ENCODE measurements at regions not wholly inside any gene's neighbourhood (a gene's known extent, or its start where the extent isn't known, plus 50 kb on each side); places are given as distances from the start of the nearest gene placed in this dataset.
"Not testable (repeated sequence)": the region's sequence is repeated elsewhere in the genome, so short reads cannot be mapped to it uniquely, and the experiment has no call there.

- DNase-seq: not testable (repeated sequence)
Measured at GRCh38 chr17:15864061-15864460, 80.9 kb upstream of the ADORA2B start.

DNA sequence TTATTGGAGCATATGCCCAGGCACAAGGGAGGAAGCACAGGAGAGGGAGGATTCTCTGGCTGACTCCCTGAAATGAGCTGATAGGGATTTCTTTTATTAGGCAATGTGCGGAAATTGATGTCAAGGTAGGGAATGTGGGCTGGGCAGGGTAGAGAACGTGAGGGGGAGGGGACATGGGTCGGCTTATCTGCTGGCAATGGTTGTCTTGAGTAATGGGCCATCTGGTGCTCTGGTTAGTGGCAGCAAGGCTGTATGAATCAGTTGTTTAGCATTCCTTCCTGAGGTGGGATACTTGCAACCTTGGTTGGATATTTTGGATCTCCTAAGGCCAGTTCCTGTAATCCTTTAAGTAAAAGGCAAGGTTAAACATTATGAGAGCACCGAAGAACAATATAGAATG is 80.5 kb upstream of the ADORA2B start:
- DNase-seq: not testable (repeated sequence)

- not testable (repeated sequence) for DNase-seq
Measured at GRCh38 chr17:15866015-15866414, 78.9 kb upstream of the ADORA2B start.

DNA sequence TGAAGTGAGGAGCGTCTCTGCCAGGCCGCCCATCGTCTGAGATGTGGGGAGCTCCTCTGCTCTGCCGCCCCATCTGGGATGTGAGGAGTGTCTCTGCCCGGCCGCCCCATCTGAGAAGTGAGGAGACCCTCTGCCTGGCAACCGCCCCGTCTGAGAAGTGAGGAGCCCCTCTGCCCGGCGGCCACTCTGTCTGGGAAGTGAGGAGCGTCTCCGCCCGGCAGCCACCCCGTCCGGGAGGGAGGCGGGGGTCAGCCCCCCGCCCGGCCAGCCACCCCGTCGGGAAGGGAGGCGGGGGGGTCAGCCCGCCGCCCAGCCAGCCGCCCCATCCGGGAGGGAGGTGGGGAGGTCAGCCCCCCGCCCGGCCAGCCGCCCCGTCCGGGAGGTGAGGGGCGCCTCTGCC is 77.6 kb upstream of the ADORA2B start:
- DNase-seq: not testable (repeated sequence)

- not testable (repeated sequence) for DNase-seq
Measured at GRCh38 chr17:15869868-15870267, 75.1 kb upstream of the ADORA2B start.

DNA sequence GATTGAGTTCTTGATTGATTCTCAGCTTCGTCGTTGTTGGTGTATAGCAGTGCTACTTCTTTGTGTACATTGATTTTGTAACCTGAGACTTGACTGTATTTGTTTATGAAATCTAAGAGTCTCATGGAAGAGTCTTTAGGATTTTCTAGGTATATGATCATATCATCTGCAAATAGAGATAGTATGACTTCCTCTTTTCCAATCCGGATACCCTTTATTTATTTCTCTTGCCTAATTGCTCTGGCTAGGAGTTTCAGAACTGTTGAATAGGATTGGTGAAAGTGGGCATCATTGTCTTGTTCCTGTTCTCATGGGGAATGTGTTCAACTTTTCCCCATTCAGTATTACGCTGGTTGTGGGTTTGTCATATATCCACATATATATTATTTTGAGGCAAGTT is 72.3 kb upstream of the ADORA2B start:
- not testable (repeated sequence) for DNase-seq

GRCh38 chr17:15877882-15878500 is 66.9 kb upstream of the ADORA2B start:
- DNase-seq: not testable (repeated sequence)

- DNase-seq: no peak
Measured at GRCh38 chr17:15882058-15882720, 62.7 kb upstream of the ADORA2B start.

GRCh38 chr17:15882777-15883176 is 62.2 kb upstream of the ADORA2B start:
- DNase-seq: no peak

DNA sequence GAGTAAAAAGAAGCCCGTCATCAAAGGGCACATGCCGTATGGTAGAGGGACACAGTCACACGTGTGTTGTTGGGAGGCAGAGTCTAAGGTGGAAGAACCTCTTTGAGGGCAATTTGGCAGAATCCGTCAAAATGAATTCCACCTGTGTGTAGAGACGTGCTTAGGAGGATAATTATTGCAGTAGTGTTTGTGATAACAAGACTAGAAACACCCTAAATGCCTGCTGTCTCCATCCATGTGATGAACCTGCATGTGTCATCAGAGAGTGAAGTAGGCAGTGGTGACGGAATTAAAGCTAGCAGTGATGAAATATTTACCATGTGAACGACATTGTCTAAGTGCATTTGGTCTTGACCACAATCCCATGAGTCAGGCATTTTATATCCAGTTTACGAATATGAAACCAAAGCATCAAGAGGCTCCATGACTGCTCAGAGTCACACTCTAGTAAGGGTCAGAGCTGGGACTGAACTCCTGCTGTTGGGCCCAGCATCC is 61.3 kb upstream of the ADORA2B start:
- DNase-seq: no peak

GRCh38 chr17:15884731-15885130 is 60.2 kb upstream of the ADORA2B start:
- DNase-seq: no peak

- DNase-seq: no peak
Measured at GRCh38 chr17:15885770-15886169, 59.2 kb upstream of the ADORA2B start.

DNA sequence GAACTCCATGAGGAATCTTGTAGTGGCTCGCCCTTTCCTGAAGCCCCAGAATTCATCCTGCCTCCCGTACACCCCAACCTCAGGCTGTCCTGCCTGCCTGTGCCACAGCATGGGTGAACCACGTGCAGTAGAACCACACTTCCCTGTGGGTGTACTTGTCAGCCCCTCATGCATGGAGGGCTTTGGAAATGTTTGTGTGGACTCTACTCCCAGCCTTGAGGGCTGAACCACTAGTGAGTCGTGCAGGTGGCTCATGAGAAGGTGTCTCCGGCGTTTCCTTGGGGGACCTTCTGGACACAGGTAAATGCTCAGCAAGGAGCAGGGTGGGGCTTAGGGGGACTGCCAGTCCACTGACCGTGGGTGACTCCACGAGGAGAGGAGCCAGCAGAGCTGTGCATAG is 58.7 kb upstream of the ADORA2B start:
- no peak for DNase-seq

DNA sequence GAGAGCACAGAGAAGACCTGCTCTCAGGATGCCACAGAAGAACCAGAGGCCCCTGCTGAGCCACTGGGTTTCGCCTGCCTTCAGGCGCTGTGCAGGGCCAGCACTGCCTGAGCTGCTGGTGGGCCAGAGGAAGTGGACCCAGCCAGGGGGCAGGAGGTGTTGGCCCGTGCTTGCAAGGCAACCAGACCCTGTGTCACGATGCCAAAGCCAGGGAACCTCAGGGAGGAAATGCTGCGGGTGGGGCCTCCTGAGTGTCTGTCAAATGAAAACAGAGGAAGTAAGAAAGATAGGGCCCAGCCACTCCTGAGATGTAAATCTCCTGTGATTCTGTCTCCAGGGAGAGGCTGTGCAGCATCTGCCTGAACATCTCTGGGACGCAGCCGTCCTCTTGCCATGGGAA is 58.1 kb upstream of the ADORA2B start:
- no peak for DNase-seq

- no peak for DNase-seq
Measured at GRCh38 chr17:15888436-15888835, 56.5 kb upstream of the ADORA2B start.

DNA sequence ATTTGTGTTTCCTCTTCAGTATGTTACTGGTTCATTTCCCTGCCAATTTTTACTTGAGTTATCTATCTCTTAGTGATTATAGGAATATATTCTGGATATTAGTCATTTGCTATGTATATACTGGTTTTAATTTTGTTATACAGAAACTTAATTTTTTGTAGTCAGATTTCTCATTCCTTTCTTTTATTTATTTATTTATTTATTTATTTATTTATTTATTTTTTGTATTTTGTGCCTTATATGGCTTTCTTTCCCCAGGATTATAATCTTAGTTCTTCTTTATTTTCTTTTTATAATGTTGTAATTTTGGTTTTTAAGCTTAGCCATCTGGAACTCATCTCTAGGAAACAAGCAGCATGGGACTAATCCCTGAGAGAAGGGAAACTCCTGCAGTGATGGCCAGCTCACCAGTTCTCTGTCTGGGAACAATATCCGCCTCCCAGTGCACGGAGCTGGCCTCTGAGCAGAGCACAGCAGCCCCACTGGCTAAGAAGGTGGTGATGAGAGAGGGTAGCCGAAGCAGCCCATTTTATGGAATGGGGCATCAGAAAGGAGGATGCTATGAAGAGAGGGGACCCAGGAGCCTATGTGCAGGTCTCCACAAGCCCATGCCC is 54.5 kb upstream of the ADORA2B start:
- no peak for DNase-seq

GRCh38 chr17:15891318-15891717 is 53.6 kb upstream of the ADORA2B start:
- no peak for DNase-seq

GRCh38 chr17:15892244-15892643 is 52.7 kb upstream of the ADORA2B start:
- DNase-seq: no peak

DNA sequence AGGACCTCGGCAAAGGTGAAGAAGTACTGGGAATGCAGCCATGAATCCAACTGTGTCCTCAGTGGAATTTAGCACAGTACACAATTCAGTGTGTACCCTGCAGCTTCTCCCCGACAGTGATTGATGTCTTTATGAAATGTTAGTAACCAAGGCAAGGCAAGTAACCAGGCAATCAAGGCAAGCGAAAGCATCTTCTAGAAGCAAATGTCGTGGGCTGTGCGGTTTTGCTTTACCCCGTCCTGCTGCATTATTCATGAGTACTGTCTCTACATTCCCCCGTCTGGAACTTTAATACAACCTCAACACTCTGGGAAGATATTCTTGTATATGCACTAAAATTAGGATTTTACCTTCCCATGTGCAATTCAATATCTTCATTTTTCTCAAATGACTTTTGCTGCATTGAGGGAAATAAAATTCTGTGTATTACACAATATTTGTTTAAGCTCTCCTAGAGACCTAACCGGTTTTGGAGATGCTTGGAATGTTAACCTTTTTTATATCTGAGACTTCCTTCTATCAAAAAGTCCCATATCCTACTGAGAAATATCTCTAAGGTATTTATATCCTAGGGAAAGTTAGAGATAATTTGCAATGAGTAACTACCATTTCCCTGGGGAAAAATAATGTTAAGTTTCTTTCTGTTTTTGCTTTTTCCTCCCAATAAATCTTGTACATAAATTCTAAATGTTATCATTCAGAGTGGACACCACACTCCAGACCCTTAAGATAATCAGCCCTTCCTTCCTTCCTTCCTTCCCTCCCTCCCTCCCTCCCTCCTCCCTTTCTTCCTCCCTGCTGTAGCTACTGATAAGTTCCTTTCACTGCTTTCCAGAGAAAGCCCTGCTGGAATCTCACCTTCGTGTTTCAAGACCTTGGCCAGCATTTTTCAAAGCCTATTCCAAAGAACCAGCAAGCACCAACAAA is 51.9 kb upstream of the ADORA2B start:
- no peak for DNase-seq

DNA sequence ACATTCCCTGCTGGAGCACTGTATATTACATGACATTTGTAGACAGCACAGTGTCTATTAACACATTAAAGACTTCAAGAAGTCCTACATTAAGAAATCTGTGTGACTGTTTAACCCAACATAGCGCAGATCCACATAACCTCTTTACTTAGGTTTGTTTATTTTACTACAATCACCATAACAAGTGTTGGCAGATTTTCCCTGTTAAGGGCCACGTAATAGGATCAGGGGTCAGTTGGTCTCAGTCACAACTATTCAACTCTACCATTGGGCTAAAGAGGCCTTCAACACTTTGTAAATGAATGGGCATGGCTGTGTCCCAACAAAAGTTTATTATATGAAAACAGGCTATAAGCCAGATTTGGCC is 51.3 kb upstream of the ADORA2B start:
- no peak for DNase-seq

DNA sequence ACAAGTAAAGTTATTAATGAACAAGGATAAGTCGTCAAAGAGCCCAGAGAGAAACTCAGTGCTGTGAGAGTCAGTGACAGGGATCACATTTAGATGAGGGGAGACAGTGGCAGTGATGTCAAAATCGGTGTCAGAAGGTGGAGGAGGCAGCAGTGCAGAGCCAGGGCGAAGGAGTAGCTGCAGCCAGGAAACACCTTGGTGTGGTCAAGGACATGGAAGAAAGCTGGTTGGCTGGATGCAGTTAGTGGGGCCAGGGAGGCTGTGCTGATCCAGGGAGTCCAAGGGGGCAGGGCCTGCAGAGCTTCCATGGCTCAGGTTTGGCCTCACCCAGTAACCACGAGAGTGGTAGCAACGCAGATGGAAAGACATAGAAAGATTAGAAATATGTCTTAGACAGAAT is 50.7 kb upstream of the ADORA2B start:
- no peak for DNase-seq

DNA sequence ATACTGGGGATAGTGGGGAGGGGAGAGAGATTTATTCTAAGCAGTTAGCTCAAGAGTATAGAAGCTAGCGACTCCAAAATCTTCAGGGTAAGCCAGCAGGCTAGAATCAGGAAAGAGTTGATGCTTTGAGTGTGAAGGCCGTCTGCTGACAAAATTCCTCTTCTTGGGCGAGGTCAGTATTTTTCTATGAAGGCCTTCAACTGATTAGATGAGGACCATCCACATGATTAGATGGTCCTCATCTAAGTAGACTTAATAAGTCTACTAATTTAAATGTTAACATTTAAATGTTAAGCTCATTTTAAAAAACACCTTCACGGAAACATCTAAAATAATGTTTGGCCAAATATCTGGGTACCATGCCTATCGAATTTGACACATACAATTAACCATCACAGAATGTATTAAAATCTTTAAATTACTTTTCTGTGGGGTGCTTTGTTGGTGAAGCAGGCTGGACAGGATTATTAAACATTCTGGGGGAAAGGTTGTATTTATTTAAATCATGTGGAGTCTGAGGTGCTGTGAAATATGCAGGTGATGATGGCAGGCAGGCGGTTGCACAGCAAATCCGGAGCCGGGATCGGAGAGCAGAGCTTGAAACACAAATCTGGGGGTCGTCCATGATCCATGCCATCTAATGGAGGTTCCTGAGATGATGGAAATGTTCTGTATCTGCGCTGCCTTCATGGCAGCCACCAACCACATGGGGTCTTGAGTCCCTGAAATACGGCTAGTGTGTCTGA is 49.8 kb upstream of the ADORA2B start:
- no peak for DNase-seq

Data from activated CD8-positive, alpha-beta memory T cell treated with anti-CD3 and anti-CD28 coated beads, Interleukin-2, amount 50 U/mL, for 4 hours (primary cell).